HG03159 (cell line): ENCODE measurements at regions not wholly inside any gene's neighbourhood (a gene's known extent, or its start where the extent isn't known, plus 50 kb on each side); places are given as distances from the start of the nearest gene placed in this dataset.

Experiments used
- ATAC-seq: cut with Tn5 transposase; IDR thresholded peaks from one replicate; pipeline ENCODE4 v1.9.1; 2021; ENCODE audit warnings: mild to moderate bottlenecking, moderate library complexity; ENCODE audit not compliant: unreplicated experiment

DNA sequence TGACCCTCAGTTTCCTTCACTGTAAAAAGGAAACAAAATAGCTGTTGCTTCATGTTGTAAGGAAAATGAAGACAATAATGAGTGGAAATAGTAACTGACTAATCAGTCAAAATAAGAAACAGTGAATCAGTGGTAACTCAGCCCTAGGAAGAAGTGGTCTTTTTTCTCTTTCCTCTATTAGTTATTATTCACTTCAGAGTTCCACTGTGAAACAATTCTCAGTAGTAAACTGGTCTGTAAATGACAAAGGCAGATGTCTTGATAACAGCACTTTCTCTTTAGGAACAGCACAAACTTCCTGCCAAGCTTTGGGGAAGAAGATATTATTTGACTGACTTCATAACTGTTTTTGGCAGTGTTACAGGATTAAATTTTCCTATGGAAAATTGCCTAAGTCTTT lies 600.5 kb upstream of the KLHL1 start:
- ATAC-seq, result no peak

- no peak for ATAC-seq
Observed at GRCh38 chr13:70703755-70704154, 595.5 kb upstream of the KLHL1 start.

DNA sequence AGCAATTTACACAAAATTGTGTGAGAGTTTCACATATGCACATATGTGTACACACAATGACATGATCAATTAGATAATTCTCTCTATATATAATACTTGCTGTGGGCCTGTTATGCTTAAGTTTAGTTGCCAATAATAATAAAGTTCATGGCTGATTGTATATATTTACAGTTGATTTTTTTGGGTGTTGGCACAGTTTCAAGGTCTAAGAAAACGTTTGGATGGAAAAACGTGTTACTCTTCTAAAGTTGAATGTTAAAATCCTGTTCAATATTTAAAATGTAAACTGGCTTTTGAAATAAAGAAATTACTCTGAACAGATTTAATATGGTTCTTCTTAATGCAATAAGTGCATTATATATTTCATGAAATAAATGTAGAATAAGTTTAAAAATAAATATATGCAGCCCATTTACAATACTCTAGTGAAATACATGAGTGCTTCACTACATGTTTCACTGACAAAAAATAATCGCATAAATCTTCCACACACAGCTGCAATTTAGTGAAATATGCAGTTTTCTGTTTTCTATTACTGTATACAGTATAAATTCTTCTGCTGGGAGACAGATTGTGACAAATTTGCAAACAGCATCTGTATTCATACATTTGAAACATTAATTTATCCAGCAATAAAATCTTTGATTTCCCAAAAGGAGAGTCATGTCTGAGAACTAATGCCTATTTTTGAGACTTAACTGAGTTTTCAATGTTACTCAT lies 586.9 kb upstream of the KLHL1 start:
- no peak for ATAC-seq

- ATAC-seq, result no peak
Observed at GRCh38 chr13:70668983-70669382, 560.7 kb upstream of the KLHL1 start.

DNA sequence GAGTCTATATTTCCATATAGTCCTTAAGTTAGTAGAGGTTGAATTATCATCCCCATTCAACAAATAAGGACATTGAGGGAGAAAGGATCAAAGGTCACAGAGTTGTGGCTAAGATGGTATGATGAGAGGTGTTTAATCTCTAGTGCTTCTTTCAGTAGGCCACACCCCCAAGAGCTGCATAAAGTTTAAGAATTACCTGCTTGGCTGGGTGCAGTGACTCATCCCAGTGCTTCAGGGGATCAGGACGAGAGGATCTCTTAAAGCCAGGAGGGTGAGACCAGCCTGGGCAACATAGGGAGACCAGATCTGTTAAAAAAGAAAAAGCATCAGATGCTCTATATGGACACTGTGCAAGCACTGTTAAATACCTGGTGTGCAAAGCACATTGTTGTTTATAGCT lies 560.0 kb upstream of the KLHL1 start:
- ATAC-seq, result no peak

DNA sequence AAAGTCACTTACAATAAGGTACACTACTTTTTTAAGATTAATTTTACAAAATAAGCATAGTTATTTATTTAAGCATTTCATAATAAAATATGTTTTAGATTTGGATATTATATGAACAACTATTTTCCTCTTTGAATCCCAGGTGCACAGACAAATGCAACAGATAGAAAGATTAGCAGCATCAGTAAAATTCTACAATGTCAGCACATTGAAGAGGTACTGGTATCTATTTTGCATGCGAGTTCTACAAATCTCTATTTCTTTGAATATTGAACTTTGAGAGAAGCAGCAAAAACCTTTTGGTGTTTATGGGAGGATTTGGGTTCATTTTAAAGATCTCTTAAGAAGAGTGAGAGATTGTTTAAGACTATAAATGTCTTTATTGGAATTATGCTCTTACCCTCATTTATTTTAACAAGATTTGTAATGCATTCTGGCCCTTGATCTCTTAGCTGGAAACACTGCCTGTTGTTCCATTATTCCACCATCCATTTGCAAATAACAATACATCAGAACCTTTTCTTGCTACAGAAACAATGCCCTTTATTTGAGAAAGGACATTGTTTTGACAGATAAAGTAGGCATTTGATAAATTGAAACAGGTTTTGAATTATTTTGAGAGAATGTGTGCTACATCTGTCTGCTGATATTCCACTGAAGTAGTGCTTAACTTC lies 558.8 kb upstream of the KLHL1 start:
- no peak for ATAC-seq

GRCh38 chr13:70662231-70662940 lies 554.1 kb upstream of the KLHL1 start:
- ATAC-seq, result no peak

DNA sequence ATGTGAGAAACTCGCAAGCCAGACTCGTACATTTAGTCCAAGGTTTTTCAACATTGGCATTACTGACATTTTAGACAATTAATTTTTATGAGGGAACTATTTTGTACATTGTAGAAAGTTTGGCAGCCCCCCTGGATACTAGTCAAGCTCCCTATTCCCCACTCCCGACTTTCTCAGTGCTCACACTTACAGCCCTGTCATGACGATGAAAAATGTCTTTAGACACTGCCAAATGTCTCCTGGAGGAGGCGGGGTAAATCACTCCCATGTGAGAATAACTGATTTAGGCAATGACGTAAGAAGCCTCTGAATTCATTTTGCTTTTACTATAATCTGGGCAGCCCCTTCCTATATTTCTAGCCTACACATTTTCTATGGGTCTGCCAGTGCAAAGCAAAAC lies 535.8 kb upstream of the KLHL1 start:
- ATAC-seq, result no peak

- ATAC-seq, result no peak
Observed at GRCh38 chr13:70634893-70635292, 526.6 kb upstream of the KLHL1 start.

DNA sequence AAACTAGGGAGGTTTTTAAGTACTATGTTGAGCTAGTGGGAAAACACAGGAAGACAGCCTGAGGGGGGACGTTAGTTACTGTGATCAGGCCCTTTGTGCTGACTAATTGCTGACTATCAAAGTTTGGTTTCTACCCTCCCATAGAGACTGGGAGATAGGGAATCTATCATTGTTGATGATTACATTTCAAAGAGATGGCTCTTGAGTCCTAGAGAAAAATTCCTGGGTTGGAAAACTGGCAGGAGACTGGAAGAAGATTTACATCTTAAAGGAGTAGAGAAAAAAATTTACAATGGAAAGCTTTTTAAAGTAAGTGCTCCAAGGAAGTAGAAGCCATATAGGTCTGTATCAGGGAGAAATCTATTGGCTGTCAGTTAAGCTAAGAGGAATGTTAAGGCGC lies 522.0 kb upstream of the KLHL1 start:
- no peak for ATAC-seq

- ATAC-seq, result peak; percentile 77
Observed at GRCh38 chr13:70623239-70623638, 515.0 kb upstream of the KLHL1 start.

- no peak for ATAC-seq
Observed at GRCh38 chr13:70622796-70623195, 514.5 kb upstream of the KLHL1 start.

DNA sequence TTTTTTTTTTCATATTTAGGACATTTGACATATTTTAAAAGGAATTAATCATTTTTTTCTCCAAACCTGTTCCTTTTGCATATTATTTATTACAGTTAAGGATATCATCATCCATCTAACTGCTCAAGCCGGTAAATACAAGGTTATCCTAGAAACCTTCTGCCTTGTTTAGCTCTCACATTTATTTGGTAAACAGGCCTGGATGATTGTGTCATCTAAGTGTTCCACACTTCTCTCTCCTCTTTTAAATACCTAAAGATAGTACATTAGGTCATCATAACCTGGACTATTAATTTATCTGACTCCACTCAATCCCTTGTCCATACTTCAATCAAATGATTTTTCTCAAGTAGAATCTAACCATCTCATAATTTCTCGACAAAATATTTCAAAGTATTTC lies 511.7 kb upstream of the KLHL1 start:
- ATAC-seq, result no peak

DNA sequence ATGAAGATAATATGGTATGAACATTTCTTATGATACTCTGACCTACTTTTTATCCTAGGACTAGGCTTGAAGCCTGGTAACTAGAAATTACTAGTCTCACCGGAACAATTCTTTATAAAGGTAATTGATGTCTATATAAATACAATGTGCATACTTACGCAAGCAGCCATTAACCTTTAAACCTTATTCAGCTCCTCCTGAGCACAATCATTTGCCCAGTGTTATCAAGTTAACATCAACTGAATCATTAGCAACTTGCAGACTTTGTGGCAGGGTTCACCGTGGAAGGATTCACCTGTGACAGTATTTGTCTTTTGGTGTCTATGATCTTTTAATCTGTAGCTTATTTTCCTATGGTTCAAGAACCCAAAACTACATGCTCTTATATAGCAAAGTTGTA lies 508.6 kb upstream of the KLHL1 start:
- no peak for ATAC-seq

GRCh38 chr13:70613295-70613694 lies 505.0 kb upstream of the KLHL1 start:
- peak; percentile 51 for ATAC-seq

GRCh38 chr13:70612881-70613280 lies 504.6 kb upstream of the KLHL1 start:
- no peak for ATAC-seq

DNA sequence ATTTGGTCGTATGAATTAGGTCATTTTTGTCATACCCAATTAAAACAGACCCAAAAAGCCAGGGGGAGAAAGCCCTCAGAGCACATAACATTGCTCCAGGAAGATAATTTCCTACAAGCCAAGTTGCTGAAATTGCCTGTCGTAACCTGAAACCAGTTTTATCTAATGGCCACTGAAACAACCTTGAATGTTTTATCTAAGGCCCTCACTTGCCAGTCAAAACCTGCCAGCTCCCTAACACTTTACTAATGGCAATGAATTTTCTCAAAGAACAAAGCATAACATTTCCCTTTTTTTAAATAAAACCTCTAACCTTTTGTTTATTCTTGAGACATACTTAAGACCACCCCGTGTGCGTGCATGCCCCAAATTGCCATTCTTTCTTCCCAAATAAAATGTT lies 496.2 kb upstream of the KLHL1 start:
- no peak for ATAC-seq

GRCh38 chr13:70593716-70594115 lies 485.5 kb upstream of the KLHL1 start:
- ATAC-seq, result no peak

DNA sequence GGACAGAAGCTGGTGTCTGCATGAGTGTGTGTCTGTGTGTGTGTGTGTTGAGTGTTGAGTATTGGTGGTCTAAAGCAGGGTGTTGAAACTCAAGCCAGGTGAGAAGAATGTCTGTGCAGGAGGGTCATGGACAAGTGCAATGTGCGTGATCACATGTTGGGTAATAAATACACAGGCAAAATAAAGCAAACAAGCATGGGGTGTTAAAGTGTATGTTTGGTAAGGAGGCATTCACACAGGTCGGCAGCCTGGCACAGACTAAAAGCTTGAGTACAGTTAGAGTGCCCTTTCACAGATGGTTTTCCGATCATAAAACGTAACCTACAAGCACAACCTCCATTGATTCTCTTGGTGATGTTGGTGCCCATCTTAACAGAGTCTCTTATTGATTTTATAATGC lies 476.9 kb upstream of the KLHL1 start:
- no peak for ATAC-seq

GRCh38 chr13:70580825-70581224 lies 472.6 kb upstream of the KLHL1 start:
- ATAC-seq, result no peak

DNA sequence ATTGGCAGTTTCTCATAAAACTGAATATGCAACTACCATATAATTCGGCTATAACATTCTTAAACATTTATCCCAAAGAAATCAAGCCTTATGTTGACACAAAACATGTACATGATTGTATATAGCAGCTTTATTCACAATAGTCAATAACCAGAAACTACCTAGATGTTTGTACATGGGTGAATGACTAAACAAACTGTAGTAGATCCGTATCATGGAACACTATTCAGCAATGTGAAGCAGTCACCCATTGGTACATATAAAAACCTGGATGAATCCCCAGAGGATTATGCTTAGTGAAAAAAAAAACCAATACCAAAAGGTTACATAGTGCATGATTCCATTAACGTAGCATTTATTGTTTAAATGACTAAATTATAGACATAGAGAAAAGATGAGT lies 471.7 kb upstream of the KLHL1 start:
- ATAC-seq, result no peak

DNA sequence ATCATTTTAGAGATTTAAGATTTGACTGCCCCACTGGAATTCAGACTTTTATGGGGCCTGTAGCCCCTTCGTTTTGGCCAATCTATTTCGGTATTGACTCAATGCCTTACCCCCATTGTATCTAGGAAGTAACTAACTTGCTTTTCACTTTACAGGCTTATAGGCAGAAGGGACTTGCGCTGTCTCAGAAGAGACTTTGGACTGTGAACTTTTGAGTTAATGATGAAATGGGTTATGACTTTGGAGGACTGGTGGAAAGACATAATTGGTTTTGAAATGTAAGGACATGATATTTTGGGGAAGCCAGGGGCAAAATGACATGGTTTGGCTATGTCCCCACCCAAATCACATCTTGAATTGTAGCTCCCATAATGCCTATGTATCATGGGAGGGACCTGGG lies 463.0 kb upstream of the KLHL1 start:
- no peak for ATAC-seq
